Adrenal gland (tissue), 9 donors: ENCODE measurements at regions not wholly inside any gene's neighbourhood (a gene's known extent, or its start where the extent isn't known, plus 50 kb on each side); places are given as distances from the start of the nearest gene placed in this dataset.

Source experiments
- DNase-seq, 7 donors: peaks; one replicate each; pipeline ENCODE4 v3.0.0-alpha.2; 2019 to 2020
- H3K27ac ChIP-seq, 5 donors: fragments of 200-600 bp; sonication (generic) in 4 of 5; 1 replicate in 3 of 5; 2 replicates in 2 of 5; pipeline versions ENCODE4 v1.5.1 to v1.8.0; 2016 to 2020; ENCODE audit warnings: mild to moderate bottlenecking in 1 of 5
- H3K27me3 ChIP-seq: fragments of 200-600 bp; 2 replicates; pipeline ENCODE4 v1.8.0; 2021
- H3K36me3 ChIP-seq, 2 donors: fragments of 200-600 bp; replicated peaks in 1 of 2; 1 replicate in 1 of 2; 2 replicates in 1 of 2; pipeline versions ENCODE4 v1.5.1 to v1.8.0; 2018 to 2022
- H3K4me1 ChIP-seq, 2 donors: fragments of 200-600 bp; replicated peaks in 1 of 2; 1 replicate in 1 of 2; 2 replicates in 1 of 2; pipeline versions ENCODE4 v1.5.1 to v1.8.0; 2018 to 2021
- H3K4me3 ChIP-seq, 4 donors: fragments of 200-600 bp; sonication (generic) in 3 of 4; one replicate each; pipeline ENCODE4 v1.5.1; 2016 to 2018
- H3K9me3 ChIP-seq, 3 donors: fragments of 200-600 bp; sonication (generic) in 1 of 3; replicated peaks in 1 of 3; 1 replicate in 2 of 3; 2 replicates in 1 of 3; pipeline versions ENCODE4 v1.5.1 to v1.8.0; 2016 to 2021
- POLR2A ChIP-seq, 2 donors: fragments of 450-650 bp; IDR thresholded peaks; one replicate each; pipeline ENCODE4 v1.6.1; 2017; ENCODE audit warnings: antibody characterized with exemption in 2 of 2, mild to moderate bottlenecking in 2 of 2, moderate library complexity in 1 of 2
- WGBS, 4 donors: extraction: QIAGEN DNeasy Blood & Tissue Kit in 2 of 4; methylation state at CpG; one replicate each; pipeline versions ENCODE4 v1.1.5 to v1.1.7; 2013 to 2017; 5-methylcytosine and 5-hydroxymethylcytosine counted together
- intact Hi-C, 2 donors: fragments of 100-400 bp; cut with DNase I; formaldehyde crosslinking; loops; one replicate each; pipeline versions ENCODE4 v1.14.1 to v1.15.0; 2022 to 2023
- TF ChIP-seq, protein P1 (sequence below), 6 experiments: fragments of 450-650 bp in 4 of 6; fragments of 200-600 bp in 2 of 6; sonication (generic) in 1 of 6; IDR thresholded peaks; 1 replicate in 5 of 6; 2 replicates in 1 of 6; pipeline versions ENCODE4 v1.5.1 to v1.8.0; 2016 to 2021; ENCODE audit warnings: antibody characterized with exemption in 6 of 6, mild to moderate bottlenecking in 2 of 6, moderate library complexity in 1 of 6
- donor health status: healthy with polysubstance abuse.
- donor health status: Bipolar disorder and iron deficiency.
- donor health status: DM: yes; HTN: yes; CAD: no.
- donor health status: DM: no; HTN: no; CAD: no.
- donor health status: DM: no; HTN: no; CAD: no.

DNA sequence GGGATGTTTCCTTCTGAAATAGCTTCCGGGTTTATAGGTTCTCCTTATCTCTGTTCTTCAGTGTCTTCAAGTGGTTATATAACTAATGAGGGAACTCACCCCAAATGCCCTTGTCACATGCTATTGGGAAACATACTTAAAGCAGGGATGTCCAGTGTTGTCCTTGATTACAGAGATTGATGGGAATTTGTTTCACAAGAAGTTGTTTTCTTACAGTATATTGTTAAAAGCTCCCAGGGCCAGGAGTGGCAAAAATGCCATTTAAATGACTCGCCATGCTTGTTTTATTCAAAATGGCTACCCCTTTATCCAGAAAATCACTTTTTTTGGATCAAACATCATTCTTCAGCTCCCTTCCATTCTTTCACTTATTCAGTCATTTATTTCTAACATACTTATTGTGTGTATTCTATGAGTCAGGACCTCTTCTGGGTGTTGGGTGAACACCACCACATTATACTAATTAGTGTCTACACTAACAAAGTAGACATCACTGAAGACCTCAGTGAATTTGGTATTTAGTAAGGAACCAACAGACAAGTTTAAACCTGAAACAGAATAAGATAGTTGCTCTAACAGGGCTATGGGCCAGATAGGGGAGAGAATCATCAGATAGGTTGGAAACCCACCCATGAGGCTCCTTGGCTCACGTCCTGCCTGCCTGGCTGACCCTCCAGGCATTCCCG is 791.1 kb downstream of the MAFB start:
- peak in 3 of 7 donors; percentile 36 to 59 (median 54) for DNase-seq
- intact Hi-C loops = no loop called here
- H3K9me3 ChIP-seq = no peaks in the 10 kb centered on the region
- H3K27ac ChIP-seq = no peak overlapping the region
- H3K27me3 ChIP-seq = no peaks in the 10 kb centered on the region
- H3K4me3 ChIP-seq = no peak overlapping the region
- 57 to 70% (median 62%) methylated on average over 4 of the region's 4 CpGs for WGBS, 4 donors
- H3K4me1 ChIP-seq = peaks cover 0 to 4% of the 10 kb centered on the region in 2 donors
- no peak for TF ChIP-seq POLR2A (IDR thresholded peaks at IDR 0.05)
- TF ChIP-seq, protein P1, sequence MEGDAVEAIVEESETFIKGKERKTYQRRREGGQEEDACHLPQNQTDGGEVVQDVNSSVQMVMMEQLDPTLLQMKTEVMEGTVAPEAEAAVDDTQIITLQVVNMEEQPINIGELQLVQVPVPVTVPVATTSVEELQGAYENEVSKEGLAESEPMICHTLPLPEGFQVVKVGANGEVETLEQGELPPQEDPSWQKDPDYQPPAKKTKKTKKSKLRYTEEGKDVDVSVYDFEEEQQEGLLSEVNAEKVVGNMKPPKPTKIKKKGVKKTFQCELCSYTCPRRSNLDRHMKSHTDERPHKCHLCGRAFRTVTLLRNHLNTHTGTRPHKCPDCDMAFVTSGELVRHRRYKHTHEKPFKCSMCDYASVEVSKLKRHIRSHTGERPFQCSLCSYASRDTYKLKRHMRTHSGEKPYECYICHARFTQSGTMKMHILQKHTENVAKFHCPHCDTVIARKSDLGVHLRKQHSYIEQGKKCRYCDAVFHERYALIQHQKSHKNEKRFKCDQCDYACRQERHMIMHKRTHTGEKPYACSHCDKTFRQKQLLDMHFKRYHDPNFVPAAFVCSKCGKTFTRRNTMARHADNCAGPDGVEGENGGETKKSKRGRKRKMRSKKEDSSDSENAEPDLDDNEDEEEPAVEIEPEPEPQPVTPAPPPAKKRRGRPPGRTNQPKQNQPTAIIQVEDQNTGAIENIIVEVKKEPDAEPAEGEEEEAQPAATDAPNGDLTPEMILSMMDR (IDR thresholded peaks at IDR 0.05) = no peak
- H3K36me3 ChIP-seq = no peaks in the 10 kb centered on the region

DNA sequence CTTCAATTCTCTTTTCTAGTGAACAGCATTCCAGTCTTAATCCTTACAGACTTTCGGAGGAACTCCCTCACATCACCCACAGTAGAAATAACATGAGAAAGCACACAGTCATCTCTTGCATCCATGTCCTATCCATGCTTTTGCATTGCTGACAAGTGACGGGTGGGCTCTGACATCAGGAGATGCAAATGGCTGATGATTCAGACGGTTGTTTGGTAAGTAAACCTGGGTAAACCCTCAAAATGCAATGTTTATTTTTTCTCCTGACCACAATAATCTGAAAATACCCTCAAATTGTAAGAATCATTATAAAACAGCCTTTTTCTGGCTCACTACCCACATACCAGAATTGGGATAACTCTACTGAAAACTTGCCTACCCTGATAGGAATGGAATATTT is 792.0 kb downstream of the MAFB start:
- intact Hi-C loops = no loop called here
- WGBS, 4 donors = 75 to 90% (median 82%) methylated on average over 3 of the region's 3 CpGs
- TF ChIP-seq POLR2A (IDR thresholded peaks at IDR 0.05) = no peak
- TF ChIP-seq, protein P1 (IDR thresholded peaks at IDR 0.05) = no peak
- Histone ChIP-seq H3K36me3 (no peaks in the 10 kb centered on the region), H3K4me1 (peaks cover 0 to 5% of the 10 kb centered on the region in 2 donors), H3K4me3 (no peak overlapping the region), H3K9me3 (no peaks in the 10 kb centered on the region), H3K27me3 (no peaks in the 10 kb centered on the region), H3K27ac (no peak overlapping the region)
- DNase-seq = no peak

DNA sequence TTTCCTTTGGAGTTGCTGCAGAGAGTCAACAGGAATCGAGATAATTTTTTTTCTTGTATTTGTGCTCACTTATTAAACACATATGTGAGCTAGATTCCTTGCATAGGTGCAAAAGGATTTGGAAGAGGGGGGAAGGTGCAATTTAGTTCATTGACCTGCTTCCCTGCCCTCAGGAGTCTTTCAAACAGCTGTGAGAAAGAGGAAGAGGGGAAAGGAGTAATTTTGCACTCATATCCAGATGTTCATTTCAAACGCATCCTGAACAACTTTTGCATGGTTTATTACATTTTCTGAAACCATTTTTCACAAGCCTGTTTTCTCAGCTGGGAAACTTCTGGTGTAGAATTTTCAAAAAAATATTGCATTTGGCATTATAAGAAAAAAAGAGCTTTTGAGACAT is 795.0 kb downstream of the MAFB start:
- no peak for DNase-seq
- H3K9me3 ChIP-seq = no peaks in the 10 kb centered on the region
- H3K4me1 ChIP-seq = peaks cover 0 to 5% of the 10 kb centered on the region in 2 donors
- intact Hi-C loops = no loop called here
- H3K27me3 ChIP-seq = no peaks in the 10 kb centered on the region
- WGBS, 4 donors = 71 to 87% (median 81%) methylated on average over 2 of the region's 2 CpGs
- TF ChIP-seq POLR2A (IDR thresholded peaks at IDR 0.05) = no peak
- TF ChIP-seq, protein P1 (IDR thresholded peaks at IDR 0.05) = no peak
- H3K27ac ChIP-seq = no peak overlapping the region
- no peaks in the 10 kb centered on the region for H3K36me3 ChIP-seq
- no peak overlapping the region for H3K4me3 ChIP-seq

DNA sequence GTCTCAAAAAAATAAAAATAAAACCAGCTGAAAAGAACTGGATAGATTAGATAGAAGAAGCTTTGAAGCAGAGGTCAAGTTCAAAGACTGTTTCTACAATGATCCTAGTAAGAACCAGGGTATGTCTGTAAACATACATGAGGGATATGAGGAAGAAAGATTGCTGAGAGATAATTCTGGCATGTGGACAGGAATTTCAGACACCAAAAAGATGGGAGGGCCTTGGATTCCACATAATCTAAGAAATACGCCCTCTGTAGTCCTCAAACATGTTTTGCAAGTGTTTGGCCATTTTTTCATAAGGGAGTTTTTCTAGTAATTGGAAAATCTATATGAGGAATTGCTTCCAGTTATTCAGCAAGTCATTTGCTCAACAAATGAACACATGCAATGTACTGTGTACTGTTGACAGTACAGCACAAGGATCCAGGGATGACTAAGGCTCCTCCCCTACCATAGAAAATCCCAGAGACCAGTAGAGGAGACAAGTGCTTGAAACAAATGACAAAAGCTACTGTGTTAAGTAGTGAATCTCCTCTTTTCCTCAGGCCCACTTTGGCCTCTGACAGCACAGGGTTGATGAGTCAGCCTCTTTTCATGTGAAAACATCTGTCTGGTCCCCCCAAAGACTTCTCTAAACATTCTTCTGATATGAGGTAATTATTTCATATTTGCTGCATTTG is 795.9 kb downstream of the MAFB start:
- Histone ChIP-seq H3K9me3 (no peaks in the 10 kb centered on the region), H3K4me1 (peaks cover 0 to 5% of the 10 kb centered on the region in 2 donors), H3K36me3 (no peaks in the 10 kb centered on the region), H3K4me3 (no peak overlapping the region), H3K27ac (no peak overlapping the region), H3K27me3 (no peaks in the 10 kb centered on the region)
- TF ChIP-seq, protein P1 (IDR thresholded peaks at IDR 0.05) = peak in 2 of 6 experiments; percentile 10 to 15
- TF ChIP-seq POLR2A (IDR thresholded peaks at IDR 0.05) = no peak
- DNase-seq = no peak
- intact Hi-C loops = no loop called here
- WGBS, 4 donors = 40 to 68% (median 49%) methylated on average over 1 of the region's 1 CpG
